Stimulated activated CD4-positive, alpha-beta T cell treated with anti-CD3 and anti-CD28 coated beads, Interleukin-12 subunit alpha, Interleukin-12 subunit beta, amount 100 ng/mL, for 4 hours (primary cell): ENCODE measurements at regions not wholly inside any gene's neighbourhood (a gene's known extent, or its start where the extent isn't known, plus 50 kb on each side); places are given as distances from the start of the nearest gene placed in this dataset.

Experiments used
- DNase-seq: peaks from one replicate; pipeline ENCODE4 v3.0.0-alpha.2; 2020

DNA sequence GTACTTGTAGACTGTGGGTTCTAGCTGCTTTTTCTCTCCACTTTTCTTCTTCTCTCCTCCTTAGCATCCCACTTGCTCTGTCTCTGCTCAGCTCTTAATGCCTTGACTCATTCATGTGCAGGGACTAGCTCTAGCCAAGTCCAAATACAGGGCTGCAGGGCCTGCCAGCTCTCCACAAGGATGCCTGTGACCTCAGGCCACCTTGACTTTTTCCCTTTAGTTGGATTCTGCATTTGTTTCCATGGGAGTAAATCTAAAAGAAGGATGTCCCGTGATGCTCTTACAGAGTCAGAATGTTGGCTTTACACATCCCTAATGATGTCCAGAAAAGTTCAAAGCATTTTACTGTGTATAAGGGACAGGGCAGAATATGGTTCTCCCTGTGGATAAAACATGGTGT is 101.8 kb upstream of the PREP start:
- no peak for DNase-seq

DNA sequence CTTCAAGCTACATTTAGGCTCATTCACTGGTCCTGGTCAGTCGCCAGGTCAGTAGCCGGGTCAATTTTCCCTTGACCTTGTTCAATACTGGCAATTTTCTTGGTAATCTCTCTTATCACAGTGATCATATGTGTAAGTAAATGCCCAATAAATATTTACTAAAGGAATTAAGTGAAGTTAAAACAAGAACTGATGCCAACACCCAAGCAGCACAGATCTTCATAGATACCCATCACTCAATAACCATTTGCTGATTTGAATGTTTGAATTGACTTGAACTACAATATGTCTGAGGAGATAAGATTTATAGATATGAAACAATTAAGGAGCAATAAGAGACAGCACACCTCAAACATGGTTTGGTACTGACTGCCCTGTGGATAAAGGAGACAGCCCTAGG is 100.8 kb upstream of the PREP start:
- no peak for DNase-seq

DNA sequence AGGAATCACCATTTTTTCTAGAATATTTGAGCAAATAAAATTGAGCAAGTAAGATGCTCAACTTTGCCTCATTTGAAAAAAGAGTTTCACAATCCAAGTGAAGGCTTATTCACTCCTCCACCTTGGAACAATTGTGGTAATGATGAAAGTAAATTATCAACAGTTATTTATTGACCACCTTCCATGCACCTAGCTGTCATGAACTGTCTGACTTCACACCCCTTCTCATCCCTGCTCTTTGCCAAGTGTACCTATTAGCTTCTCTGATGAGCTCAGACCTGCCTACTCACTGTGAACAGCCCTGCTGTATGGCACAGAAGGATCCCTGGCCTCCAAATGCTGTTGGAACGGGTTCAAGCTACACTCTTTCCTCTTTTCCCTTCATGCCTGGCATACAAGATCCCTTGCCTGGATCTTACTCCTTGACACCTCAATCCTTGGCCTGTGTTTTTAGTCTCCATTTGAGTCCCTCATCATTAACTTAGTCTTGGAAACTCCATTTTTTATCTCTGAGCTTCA is 99.0 kb upstream of the PREP start:
- DNase-seq = no peak

DNA sequence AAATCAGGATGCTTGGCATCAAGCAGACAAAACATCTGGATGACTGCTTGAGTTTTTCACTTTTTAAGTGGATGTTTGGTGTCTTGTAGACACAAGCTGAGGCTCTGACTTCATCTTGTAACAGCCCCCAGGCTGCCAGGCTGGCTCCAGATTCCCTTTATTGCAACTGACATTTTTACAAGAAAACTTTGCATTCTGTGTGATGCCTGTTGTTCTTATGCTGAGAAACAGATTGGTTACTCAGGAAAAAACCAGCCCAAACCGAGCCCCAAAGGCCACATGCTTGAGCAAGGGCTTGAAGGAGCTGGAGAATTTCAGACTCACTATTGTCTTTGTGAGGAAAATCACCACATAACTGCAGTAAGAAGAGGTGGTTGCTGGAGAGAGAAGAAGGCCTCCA is 98.4 kb upstream of the PREP start:
- no peak for DNase-seq

DNA sequence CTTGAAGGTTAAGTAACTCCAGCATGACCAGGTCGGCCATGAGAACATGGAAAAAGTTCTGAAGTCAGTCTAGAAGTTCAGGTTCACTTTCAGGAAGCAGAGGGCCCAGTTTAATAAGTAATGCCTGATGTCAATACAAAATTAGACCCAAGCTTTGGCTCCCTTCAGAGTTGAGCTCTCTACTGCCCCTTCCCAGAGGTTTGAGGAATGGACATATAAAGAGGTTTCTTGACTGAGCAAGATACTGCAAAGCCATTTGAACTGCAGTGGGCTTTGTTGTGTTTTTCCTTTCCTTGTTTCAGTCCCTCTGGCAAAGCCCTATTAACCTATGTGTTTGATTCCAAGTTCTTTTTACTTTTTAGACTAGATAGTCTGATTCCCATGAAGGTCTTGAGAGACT is 97.8 kb upstream of the PREP start:
- DNase-seq = no peak

DNA sequence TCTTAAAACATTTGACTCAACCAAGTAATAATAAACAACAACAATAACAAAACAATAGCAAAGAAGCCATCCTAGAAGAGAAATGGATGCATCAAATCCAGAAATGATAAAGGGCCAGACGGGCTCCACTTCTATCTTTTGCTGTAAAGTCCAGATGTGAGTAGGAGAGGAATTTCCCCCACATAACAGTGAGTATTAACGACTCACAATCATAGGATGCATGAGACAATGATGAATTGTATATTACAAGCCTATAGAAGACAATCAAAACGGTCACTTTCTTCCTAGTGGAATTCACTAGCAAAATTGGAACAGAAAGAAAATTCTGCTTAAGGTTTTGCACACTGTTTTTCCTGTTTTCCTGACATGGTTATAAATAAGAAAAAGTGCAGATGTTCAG is 97.0 kb upstream of the PREP start:
- DNase-seq = no peak

DNA sequence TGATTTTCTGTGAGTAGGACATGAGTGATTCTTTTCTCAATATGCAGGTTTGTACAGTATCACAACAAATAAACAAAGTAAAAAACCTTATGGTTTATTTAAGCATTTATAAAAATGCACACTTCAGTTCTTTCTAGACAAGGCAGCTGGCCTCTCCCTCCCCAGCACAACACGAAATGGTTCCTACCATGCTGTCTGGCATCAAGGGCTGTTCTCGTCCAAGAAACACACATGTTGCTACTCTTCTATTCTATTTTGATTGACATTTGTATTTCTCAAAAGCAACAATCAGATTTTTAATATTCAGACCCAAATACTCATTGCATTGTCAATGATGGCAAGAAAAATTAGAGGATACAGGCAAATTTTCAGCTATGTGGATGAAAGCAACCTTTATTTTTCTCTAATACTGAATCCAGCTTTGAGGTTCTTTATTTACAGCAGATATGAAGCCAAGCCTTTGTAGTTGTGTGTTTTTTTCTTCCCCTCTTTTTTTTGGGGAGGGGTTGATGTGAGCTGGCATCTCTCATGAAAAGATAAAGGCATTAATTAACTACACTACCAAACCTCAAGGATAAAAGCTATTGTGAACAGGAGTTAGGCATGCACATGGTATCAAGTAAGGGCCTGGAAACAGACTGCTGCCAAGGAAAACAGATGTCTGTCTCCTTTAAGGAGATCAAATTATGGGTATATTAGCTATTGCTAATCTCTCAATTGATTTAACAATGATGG is 96.4 kb upstream of the PREP start:
- no peak for DNase-seq

DNA sequence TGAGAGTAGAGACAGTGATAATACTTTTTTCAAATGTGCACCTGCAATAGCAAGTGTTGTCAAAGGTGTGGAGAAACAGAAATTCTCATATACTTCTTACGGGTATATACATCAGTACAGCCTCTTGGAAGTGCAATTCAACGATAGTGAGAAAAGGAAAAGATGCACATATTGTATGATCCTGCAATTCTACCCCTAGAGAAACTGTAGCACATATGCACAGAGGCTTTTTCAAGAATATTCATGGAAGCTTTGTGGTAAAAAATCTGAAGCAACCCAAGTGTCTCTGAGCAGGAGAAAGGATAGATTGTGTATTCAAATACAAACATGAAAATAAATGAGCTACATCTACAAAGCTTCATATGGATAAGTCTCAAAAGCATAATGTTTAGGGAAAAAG is 94.7 kb upstream of the PREP start:
- no peak for DNase-seq

DNA sequence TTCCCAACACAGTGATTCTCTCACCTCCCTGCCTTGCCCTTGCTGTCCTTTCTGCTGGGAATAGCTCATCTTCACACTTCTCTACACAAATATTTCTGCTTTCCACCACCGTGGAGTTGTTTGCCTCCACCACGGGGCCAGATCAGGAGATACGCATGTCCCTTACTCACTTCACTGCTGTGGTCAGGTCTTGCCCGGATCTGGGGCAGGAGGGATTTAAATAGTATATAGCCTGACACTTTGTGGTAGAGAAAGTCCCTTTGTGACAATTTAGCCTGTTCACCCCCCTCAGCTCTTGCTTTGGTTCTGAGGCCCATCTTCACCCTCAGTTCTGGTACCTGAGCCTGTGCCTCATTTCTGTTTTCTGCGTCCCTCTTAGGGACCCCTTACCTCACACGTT is 92.6 kb upstream of the PREP start:
- DNase-seq = no peak

DNA sequence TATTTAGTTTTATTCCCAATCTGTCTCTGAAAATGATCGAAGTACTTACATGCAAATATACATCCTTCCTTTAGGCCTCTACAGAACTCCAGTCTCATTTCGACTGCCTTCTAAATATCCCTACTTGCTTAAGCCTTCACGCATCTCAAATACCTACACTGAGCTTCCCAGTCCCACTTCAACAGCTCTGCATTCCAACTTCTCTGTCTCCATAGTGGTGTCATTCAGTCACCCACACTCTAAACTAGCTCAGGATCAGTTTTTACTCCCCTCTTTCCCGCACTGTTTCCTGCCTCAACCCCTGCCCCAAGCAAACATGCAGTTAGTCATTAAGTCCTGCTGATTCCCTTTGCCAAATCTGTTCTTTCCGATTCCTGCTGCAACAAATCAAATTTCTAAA is 91.8 kb upstream of the PREP start:
- no peak for DNase-seq

DNA sequence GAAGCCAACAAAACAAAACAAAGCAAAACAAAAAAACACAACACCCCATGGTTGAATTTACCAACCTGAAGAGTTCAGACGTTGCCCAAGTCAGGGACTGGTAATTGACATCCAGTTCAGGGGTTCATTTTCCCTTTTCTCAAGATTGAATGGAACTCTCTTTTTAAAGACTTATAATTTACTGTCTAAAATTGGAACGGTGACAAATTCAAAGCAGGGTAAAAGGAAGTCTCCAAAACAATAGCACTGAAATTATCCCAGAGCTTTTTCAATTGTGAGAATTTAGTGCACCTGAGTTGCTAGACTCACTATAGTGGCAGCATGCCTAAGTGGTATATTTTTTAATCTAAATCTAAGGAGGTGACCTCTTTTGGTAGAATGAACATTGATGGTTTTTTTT is 90.9 kb upstream of the PREP start:
- DNase-seq = no peak

DNA sequence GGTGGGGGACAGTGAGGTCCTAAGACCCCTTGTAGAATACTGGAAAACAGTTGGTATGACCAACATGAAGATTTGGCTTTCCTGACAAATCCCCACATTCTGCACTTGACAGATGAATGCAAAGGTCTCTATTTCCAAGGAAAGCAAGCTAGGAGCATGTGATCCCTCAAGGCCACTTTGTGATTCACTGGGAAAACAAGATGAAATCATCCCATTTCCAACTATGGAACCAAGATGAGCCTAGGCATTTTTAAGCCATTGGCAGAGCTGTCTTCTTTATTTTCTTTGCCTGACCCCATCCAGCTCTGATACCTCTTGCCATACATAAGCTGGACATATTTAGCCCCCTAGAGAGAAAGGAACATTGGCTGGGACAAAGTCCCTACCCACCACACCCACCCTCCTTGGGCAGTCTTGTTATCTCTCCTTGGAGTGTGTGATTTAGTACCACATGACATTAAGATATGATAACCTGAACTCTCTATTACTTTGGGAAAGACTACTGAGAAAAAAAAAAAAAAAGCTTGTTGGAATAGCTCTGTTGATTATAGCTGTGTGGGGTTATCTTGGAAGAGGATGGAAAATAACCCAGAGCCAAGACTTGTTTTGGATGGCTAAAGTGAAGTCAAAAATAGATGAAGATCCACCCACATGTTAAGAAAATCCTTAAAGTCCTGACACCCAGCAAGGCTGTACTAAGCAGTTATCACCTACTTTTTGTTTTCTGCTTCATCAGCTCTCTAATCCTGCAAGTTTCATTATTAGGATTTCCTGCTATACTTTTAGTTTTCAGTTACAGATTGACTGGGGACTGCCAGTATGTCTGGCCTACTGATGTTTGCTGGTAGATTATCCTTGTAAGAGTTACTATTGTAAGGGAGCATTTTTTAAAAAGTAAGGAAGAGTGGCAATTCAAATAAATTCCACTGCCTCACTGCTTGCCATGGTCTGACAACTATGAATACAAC is 90.1 kb upstream of the PREP start:
- no peak for DNase-seq

DNA sequence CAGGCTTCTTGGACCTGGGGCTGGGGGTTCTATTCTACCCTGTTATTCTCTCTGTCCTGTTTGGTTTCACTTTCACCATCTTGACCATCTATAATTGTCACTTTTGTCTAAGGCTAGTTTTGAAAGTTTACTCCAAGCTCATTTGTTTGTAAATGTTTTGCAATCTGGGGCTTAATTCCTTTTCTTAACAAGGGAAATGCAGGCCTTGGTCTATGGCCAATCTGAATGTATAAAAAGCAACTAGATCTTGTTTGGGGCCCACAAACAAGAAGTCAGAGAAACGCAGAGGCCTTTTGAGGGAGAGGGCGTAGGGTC is 86.3 kb upstream of the PREP start:
- DNase-seq = no peak

DNA sequence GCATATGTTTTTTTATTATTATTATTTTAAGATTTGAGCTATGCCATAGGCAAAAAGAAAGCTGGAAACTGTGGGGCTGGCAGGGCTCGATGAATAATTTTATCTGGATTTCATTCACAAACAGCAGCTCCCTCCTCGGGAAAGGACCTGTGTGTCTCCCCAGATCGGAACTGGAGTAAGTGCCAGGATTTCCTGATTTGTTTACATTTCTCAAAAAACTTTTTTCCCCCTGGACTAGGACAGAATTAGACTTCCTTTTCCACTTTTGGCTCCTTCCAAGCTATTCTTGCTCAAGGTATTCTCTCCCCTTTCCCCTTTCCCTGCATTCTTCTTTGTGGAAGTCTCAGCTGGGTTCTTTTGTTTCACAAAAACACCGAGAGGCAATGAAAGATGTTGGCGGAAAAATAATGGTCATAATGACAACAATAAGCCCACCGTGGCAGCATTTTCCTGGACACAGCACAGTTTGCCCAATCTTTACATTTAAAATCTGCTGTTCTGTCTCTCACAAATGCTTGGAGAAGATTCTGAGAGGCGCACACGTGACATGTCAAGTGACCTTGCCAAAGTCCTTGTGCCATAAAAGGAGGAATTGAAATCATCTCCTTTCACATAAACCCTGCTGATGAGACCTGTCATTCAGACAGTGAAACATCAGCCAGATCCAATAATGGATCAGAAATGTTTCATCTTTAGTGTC is 85.8 kb upstream of the PREP start:
- DNase-seq = no peak

DNA sequence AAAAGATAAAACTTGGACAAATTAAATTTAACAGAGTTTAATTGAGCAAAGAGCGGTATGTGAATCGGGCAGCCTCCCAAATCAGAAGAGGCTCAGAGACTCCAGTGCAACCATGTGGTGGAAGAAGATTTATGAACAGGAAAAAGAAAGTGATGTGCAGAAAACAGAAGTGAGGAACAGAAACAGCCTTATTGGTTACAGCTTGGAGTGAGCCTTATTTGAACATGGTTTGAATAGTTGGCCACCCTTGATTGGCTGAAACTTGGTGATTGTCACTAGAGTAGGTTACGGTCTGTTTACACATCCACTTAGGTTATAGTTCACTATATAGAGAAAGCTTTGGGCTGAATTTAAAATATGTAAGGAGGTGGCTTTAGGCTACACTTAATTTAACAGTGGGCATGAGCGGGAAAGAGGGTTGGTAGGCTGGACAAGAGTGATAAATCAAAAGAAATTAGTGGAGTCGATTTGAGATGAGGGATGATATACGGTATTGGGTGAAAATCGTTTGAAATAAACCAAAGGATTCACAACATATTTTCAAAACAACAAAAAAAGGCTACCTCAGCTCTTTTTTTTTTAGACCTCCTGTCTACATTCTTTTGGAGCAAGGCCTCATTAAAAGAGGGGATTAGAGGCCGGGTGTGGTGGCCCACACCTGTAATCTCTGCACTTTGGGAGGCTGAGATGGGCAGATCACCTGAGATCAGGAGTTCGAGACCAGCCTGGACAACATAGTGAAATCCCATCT is 84.3 kb upstream of the PREP start:
- no peak for DNase-seq

DNA sequence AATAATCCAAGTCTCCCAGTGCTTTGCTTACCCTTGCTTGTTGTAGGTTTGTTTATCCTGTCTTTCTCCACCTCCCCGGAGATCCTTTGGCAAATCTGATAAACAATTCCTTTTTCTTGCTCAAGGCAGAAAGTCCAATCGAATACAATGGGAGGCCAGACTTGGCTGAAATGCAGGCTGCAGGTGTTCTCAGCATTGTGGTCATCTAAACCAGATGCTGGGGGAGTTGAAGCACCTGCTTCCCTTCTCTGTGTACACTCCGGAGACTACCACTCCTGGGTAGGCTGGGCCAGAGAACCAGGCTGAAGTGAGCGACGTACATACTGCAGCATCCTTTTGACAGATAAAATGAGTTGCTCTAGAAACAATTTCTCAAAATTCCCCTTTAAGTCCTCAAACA is 82.6 kb upstream of the PREP start:
- DNase-seq = no peak

DNA sequence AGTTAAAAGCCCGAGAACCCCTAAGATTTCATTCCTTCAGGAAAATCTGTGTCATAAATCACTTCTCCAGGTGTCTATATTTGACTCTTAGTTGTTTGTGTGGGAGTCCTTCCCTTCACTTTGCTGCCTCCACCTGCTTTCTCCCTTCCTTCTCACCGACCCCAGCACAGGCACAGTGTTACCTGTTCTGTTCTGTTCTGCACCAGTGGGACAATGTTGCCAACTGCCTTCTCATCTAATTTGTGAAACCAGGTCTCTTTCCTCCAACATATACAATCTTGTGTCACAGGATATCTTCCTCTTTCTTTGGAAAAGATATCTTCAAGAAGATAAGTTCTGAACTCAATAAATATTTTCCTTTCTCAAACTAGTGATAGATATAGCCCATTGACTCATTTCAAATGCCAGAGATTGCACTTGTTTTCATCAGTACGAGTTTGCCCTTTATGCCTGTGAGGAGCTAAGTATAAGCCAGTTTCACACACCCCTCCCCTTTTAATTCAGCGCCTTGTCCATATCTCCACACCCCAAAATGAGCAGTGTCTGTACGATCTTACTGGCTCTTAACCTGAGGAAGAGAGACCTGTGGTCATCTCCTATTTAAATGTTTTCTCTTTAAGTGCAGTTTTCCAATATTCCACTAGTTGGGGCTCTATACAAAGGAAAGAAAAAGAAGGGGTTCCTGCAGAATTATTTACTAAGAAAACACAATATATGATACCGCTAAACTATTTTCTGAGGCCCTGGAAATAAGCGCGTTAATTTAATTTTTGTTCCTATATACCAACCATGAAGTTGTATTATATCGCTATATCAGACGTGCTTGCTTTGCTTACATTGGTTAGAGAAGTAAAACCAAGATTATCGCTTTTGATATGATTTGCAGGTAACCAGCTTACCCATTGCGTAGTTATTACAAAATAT is 81.6 kb upstream of the PREP start:
- no peak for DNase-seq

DNA sequence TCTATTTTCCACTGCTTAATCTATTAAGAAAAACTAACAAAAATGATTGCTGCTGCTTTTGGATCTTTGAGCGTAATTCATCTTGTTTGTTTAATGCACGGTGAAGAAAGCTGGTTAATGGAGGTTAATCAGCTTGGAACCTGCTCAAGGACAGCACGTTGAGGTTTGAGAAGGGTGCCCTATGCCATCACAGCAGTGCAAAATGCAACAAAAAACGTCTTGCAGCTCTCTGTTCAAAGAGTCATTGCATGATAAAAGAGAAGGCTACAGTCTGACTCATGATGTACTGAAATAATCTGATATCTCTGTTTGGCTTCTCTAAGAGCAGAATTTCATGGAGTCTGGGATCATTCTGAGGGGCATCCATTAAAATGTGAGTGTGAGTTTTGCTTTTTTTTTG is 80.6 kb upstream of the PREP start:
- no peak for DNase-seq

DNA sequence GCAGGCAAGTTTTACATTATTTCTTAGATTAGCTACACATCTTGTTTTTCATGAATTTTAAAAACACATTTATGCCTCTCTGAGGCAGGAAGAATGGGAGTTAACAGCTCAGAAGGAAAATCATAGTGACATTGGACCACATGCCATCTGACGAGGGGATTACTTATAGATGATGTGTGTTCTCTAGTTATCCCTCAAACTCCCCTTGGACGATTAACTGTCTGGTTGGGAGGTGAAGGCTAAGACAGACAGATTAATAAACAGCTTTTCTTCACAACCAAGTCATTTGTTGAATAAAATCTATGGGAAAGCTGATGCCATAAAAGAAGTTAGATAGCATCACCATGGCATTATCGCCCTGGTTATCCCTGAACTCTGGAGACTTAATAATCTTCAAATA is 80.0 kb upstream of the PREP start:
- no peak for DNase-seq

DNA sequence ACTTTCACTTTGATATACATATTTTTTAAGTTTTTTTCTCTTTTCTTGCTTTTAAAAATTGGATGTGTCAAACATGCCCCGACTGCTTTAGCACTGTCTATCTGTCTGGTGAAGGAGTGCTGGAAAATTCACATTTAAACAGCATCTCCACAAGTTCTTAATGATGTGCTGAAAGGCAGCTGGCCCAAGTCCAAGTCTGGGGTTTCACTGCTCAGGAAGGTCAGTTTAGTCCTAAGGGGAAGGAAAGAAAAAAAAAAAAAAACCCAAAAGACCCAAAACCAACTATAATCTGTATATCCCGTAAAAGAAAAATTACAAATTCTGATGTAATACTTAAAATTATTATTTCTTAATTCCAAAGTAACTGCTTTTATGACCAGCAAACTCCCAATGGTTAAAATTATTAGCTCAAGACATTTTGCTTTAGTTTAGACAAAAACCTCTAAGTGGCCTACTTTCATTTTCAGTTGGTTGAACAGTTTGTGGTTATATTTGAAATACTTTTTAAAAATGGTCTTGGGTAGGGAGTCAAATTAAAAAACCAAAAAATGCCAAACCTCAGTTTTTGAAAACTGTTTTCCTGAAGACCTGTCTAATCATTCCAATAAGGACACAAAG is 79.5 kb upstream of the PREP start:
- DNase-seq = no peak

DNA sequence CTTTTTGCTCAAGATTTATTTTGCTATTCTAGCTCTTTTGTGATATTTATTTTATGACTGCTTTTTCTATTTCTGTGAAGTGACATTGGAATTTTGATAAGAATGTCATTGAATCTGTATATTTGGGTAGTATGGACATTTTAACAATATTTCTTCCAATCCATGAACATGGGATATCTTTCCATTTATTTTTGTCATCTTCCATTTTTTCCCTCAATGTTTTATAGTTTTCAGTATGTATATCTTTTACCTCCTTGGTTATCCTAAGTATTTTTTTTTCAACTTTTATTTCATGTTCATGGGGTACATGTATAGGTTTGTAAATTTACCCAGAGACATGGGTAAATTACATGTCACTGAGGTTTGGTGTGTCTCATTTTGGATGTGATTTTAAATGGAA is 74.1 kb upstream of the PREP start:
- no peak for DNase-seq
